ENCODE measurements at regions not wholly inside any gene's neighbourhood (a gene's known extent, or its start where the extent isn't known, plus 50 kb on each side); places are given as distances from the start of the nearest gene placed in this dataset.

DNA sequence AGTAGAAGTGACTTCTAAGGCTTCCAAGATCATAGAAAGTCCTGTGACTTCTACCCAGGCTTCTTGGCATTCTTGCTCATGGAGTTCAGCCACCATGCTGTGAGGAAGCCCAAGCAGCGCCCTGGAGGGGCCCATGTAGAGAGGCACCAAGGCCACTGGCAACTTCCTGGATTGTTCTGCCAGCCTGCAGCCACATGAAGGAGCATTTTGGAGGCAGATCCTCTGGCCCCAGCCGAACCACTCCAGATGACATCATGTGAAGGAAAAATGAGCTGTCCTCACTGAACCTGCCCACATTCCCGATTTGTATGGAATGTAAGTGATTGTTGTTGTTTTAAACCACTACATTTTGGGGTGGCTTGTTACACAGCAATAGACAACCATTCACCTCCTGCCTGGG lies 51.5 kb upstream of the MNX1 start:
- no peak for DNase-seq (ENCODE audit: low spot score)

DNA sequence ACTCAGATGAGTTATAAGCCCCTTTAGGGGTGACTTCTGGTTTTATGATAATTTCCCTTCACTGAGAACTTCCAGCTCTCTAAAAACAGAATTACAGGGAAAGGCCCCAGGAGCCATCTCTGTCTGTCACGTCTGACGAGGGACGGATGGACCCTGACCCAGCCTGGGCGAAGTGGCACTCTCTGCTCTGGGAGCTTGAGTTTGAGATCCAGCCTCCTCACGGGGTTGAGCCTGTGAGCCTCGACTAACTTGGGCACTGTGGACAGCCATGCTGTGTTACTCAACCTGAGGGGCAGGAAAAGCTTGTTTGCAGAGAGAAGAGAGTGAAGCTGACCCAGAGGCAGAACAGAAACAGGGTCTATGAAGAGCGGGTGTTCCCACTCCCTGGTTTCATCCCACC lies 54.6 kb upstream of the MNX1 start:
- DNase-seq (ENCODE audit: low spot score): no peak

DNA sequence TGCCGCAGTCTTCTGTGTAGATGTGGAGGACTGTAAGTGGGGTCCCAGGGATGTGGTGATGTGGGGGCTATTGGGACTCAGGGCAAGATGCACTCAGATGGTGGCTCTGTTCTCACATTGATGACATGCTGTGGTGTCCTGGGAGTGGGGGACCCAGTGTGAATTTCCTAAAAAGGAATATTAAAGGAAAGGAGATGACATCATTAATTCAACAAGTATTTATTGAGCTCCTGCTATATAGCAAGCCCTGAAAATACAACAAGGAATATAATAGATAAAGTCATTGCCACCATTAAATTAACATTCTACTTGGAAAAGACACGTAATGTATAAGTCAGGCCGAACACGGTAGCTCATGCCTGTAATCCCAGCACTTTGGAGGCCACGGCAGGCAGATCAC lies 61.9 kb upstream of the MNX1 start:
- DNase-seq (ENCODE audit: low spot score): no peak

DNA sequence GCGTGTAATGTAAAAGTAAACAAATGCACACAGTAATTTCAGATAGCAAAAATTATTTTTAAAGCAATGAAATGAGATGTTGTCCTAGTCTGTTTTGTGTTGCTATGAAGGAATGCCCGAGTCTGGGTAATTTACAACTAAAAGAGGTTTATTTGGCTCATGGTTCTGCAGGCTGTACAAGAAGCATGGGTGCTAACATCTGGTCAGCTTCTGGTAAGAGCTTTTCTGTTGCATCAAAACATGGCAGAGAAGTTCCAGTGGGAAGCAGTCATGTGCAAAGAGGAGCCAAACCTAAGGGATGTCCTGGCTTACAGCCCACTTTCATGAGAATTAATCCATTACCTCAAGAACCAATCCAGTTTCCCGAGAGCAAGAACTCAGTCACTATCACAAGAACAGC lies 62.9 kb upstream of the MNX1 start:
- DNase-seq (ENCODE audit: low spot score): no peak

DNA sequence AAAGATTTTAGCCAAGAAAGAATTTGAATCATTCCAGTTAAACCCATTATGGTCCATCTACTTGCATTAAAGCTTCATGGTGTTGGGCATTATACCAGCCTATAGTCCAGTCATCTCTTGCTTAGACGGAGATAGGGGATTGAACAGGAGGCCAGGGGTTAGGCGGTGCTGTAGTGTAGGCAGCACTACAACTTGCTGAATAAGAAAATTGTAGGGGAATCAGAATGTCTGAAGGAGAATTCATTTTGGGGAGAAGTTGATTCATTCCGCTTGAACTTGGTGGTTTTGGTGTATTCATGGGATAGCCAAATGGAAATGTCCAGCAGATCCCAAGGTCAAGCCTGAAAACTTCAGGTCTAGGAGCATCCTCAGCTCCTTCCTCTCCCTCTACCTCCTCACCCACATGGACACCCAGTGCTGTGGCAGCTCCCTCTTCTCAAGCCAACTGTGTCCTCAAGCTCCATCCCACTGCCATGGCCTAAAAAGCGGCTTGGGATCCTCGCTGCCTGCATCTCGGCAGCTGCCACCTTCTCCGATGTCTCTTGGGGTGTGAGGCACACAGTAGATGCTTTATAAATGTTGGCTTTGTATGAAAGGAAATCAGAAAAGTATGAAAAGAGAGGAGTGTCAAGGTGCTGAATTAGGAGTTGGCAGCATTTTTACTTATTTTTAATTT lies 63.6 kb upstream of the MNX1 start:
- DNase-seq (ENCODE audit: low spot score): no peak

DNA sequence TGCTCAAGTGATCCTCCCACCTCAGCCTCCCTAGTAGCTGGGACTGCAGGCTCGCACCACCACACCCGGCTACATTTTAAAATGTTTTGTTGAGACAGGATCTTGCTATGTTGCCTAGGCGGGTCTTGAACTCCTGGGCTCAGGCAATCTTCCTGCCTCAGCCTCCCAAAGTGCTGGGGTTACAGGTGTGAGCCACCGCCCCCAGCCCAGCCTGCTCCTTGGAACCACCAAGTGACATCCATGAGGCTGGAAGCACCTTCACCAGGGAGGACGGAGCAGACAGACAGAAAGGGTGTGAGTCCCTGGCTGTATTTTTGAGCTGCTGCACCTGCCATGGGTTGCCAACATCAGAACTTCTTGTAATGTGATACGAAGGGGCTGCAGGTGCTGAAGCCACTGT lies 62.3 kb upstream of the UBE3C start:
- no peak for DNase-seq (ENCODE audit: low spot score)

DNA sequence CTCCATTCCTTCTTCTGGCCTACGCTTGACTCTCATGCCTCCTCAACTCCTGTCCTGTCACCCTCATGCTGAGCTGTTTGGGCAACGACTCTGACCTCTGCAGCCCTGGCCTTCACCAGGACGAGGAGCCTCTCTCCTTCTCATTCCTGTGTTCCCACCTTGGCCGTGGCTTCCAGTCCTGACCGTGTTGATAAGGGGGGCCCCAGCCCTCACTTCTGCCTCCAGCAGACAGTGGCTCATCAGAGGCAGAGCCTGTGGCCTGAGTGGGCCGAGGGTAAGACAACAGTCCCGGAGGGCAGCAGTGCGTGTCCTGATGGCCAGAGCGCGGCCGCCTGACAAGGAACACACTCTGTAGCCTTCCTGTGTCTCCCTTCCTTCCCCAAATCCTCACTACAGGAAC lies 61.7 kb upstream of the UBE3C start:
- DNase-seq (ENCODE audit: low spot score): no peak

DNA sequence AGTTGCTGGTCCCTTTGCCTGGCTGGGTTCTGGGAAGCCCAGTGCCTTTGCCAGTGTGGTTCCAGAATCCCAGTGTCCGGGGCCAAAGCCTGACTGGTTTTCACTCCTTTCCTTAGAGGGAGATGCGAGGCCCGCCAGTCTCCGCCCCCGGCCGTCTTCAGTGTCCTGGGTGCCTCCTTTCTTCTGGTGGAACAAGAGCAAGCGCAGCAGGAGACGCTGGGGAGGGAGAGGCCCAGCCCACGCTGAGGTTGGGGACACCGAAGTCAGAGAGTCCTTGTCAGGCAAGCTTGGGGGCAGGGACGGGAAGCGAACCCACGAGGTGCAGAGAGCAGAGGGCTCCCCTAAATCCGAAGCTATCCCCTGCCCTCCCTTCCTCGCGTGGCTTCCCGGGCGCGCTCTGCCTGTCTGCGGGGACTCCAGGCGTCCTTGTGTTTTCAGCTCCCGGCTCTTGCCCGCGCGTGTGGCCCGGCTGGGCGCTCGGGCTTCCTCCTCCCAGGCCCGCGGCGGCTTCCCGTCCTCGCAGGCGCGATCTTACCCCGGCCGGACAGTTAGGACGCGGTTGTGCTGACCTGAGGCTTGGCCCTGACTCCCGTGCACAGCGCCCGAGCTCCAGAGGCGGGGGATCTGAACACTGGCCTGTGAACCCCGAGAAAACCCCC lies 60.6 kb upstream of the UBE3C start:
- DNase-seq (ENCODE audit: low spot score): peak; percentile 17

DNA sequence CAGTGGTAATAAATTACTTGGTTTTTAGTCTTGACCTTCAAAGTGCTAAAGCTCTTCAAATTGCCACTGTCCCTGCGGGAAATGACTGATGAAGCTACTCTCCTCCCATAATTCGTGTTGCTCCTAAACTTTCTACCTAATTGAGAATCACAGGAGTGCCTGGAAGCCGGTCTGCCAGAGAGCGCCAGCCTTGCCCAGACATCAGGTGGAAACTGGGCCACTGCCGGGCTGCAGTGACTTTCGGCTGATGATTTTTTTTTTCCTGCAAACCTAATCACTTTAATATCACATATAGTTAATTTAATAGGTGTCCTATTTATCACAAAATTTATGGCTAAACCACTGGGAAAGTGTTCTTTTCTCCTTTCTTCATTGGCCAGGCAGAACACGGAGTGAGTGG lies 59.6 kb upstream of the UBE3C start:
- no peak for DNase-seq (ENCODE audit: low spot score)

DNA sequence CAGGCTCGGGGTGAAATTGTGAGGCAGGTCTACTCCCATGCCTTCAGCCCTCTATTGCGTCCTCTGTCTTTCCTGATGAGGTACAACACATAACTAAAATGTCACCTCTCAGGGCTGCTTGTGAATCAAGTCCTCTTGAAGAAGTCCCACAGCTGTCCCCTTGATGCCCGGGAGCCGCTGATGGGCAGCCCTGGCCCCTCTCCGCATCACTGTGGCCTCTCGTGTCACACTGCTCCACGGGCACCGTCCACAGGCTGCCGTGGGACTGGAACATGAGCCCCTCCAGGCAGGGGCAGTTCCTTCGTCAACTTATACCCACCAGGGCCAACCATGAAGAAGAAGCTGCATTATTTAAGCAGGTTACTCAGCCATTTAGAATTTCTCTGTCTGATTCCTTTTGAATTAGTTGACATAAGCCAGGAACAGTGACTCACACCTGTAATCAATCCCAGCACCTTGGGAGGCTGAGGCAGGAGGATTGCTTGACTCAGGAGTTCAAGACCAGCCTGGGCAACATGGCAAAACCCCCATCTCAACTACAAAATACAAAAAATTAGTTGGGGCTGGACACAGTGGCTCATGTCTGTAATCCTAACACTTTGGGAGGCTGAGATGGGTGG lies 58.5 kb upstream of the UBE3C start:
- no peak for DNase-seq (ENCODE audit: low spot score)

DNA sequence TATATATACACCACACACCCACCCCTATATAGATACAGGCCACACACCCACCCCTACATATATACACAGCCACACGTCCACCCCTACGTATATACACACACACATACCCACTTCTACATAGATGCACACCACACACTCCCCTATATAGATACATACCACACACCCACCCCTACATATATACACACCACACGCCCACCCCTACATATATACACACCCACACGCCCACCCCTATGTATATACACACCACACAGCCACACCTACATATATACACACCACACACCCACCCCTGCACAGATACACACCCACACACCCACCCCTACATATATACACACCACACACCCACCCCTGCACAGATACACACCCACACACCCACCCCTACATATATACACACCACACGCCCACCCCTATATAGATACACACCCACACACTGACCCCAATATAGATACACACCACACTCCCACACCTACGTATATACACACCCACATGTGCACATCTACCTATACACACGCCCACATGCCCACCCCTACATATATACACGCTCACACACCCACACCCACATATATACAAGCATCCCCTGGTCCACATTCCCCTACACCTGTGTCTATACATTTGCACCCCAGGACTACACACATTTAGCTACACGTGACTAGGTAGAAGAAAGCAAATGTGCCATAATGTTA lies 52.1 kb upstream of the UBE3C start:
- no peak for DNase-seq (ENCODE audit: low spot score)

DNA sequence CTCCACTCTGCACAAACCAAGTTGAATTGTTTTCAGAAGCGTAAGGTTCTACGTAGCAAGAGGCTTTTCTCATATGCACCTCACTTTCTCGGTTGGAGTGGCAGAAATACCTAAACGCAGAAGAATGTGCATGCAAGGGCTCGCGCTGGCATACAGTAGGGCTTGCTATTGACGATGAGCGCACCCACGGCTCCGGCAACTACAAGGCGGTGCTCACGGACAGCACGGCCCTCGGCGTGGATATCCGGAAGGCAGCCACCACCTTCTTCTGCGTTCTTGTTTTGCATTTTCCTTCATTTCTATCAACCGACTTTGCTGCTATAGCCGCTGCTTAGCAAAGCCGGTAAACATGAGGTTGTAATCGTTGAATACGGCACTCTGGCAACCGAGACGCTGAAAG lies 51.1 kb upstream of the UBE3C start:
- DNase-seq (ENCODE audit: low spot score): no peak

DNA sequence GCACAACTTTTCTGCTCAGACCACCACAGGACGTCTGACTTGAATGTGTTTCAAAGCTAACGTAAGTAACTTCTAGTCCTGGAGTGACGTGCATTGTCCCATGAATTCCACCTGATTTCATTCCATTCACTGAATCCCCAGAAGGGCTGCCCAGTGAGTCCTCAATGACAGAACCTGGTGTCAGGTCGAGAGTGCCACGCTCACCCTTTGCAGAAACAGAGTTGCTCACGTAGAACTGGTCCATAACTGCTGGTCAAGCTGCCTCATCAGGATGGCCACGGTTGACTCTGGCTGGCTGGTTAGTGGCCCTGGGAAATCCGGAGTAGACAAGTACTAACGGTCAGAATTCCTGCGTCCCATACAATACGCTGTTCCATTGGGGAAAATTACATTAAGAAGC lies 50.6 kb upstream of the UBE3C start:
- no peak for DNase-seq (ENCODE audit: low spot score)

Measured in hepatic stellate cell (primary cell).